Aorta (tissue), 5 donors: ENCODE measurements at regions not wholly inside any gene's neighbourhood (a gene's known extent, or its start where the extent isn't known, plus 50 kb on each side); places are given as distances from the start of the nearest gene placed in this dataset.
A peak's percentile ranks its signal among the peaks of the same experiment; 100 is the strongest.
"Not testable (repeated sequence)": the region's sequence is repeated elsewhere in the genome, so short reads cannot be mapped to it uniquely, and the experiment has no call there.

Experiments
- ATAC-seq: fragments of 200-7000 bp; cut with Tn5 transposase; one replicate; pipeline ENCODE4 v1.9.1; 2022; ENCODE audit warnings: moderate library complexity; ENCODE audit not compliant: low FRiP score
- DNase-seq, 2 donors: peaks; one replicate each; pipeline ENCODE4 v3.0.0-alpha.2; 2020
- H3K27ac ChIP-seq, 2 donors: one replicate each; pipeline ENCODE4 v1.5.1; 2013; ENCODE audit warnings: low read length in 2 of 2, mild to moderate bottlenecking in 2 of 2, moderate library complexity in 2 of 2, control low read depth in 1 of 2, inconsistent platforms in 1 of 2, low read depth in 1 of 2
- H3K27me3 ChIP-seq, 2 donors: one replicate each; pipeline ENCODE4 v1.6.1; 2013; ENCODE audit warnings: control low read depth in 1 of 2, low read length in 1 of 2, mild to moderate bottlenecking in 1 of 2, moderate library complexity in 1 of 2; ENCODE audit not compliant: insufficient read depth in 2 of 2, control insufficient read depth in 1 of 2
- H3K36me3 ChIP-seq, 2 donors: one replicate each; pipeline ENCODE4 v1.6.1; 2013; ENCODE audit warnings: control low read depth in 1 of 2, low read length in 1 of 2, mild to moderate bottlenecking in 1 of 2; ENCODE audit not compliant: insufficient read depth in 2 of 2, control insufficient read depth in 1 of 2
- H3K4me1 ChIP-seq, 2 donors: one replicate each; pipeline ENCODE4 v1.6.1; 2013; ENCODE audit warnings: low read length in 2 of 2, control low read depth in 1 of 2, mild to moderate bottlenecking in 1 of 2, moderate library complexity in 1 of 2; ENCODE audit not compliant: insufficient read depth in 2 of 2, control insufficient read depth in 1 of 2
- H3K4me3 ChIP-seq, 2 donors: one replicate each; pipeline ENCODE4 v1.5.1; 2013; ENCODE audit warnings: low read length in 2 of 2, control low read depth in 1 of 2, mild to moderate bottlenecking in 1 of 2
- H3K9me3 ChIP-seq: one replicate; pipeline ENCODE4 v1.6.1; 2013; ENCODE audit warnings: mild to moderate bottlenecking, low read length; ENCODE audit not compliant: control insufficient read depth
- WGBS, 2 donors: extraction: QIAGEN DNeasy Blood & Tissue Kit; methylation state at CpG; one replicate each; pipeline ENCODE4 v1.1.7; 2013; 5-methylcytosine and 5-hydroxymethylcytosine counted together
- intact Hi-C, 2 donors: fragments of 100-400 bp; cut with DNase I; formaldehyde crosslinking; loops; one replicate each; pipeline versions ENCODE4 v1.14.2 to v1.15.0; 2022
- donor health status: healthy with polysubstance abuse.
- donor health status: Bipolar disorder and iron deficiency.
- donor health status: DM: no; HTN: no; CAD: no.
- donor health status: DM: no; HTN: no; CAD: no.
- donor health status: DM: yes; HTN: yes; CAD: no.

- H3K9me3 ChIP-seq, DNase-seq, H3K27ac ChIP-seq, H3K4me1 ChIP-seq, intact Hi-C loops, ATAC-seq, H3K27me3 ChIP-seq, H3K36me3 ChIP-seq, H3K4me3 ChIP-seq: not testable (repeated sequence)
- WGBS, 2 donors: 87 to 91% methylated on average over 3 of the region's 3 CpGs
Observed at GRCh38 chr1:120561767-120562166, 146.9 kb downstream of the NBPF8 start.

- intact Hi-C loops, H3K27ac ChIP-seq, H3K36me3 ChIP-seq, ATAC-seq, H3K4me3 ChIP-seq, H3K9me3 ChIP-seq, H3K4me1 ChIP-seq, DNase-seq, H3K27me3 ChIP-seq: not testable (repeated sequence)
- WGBS, 2 donors: no CpG with 5 or more reads among the region's 1 CpG
Observed at GRCh38 chr1:120565396-120565795, 150.6 kb downstream of the NBPF8 start.

GRCh38 chr1:120567620-120568019, 152.8 kb downstream of the NBPF8 start:
- H3K27ac ChIP-seq, H3K36me3 ChIP-seq, H3K4me3 ChIP-seq, DNase-seq, H3K9me3 ChIP-seq, H3K27me3 ChIP-seq, intact Hi-C loops, H3K4me1 ChIP-seq: not testable (repeated sequence)
- WGBS, 2 donors: no CpG with 5 or more reads among the region's 3 CpGs
- peak; percentile 74 for ATAC-seq

- H3K27ac ChIP-seq, H3K36me3 ChIP-seq, intact Hi-C loops, H3K4me3 ChIP-seq, H3K27me3 ChIP-seq, H3K9me3 ChIP-seq, DNase-seq, H3K4me1 ChIP-seq, ATAC-seq: not testable (repeated sequence)
- WGBS, 2 donors: no CpG with 5 or more reads among the region's 1 CpG
Observed at GRCh38 chr1:120575201-120575600, 148.5 kb upstream of the NBPF26 start.

- H3K27me3 ChIP-seq, intact Hi-C loops, H3K36me3 ChIP-seq, H3K27ac ChIP-seq, H3K9me3 ChIP-seq, DNase-seq, H3K4me1 ChIP-seq, H3K4me3 ChIP-seq, ATAC-seq: not testable (repeated sequence)
- no CpG with 5 or more reads among the region's 1 CpG for WGBS, 2 donors
Observed at GRCh38 chr1:120582135-120582534, 141.6 kb upstream of the NBPF26 start.

GRCh38 chr1:120586053-120586452, 137.7 kb upstream of the NBPF26 start:
- H3K27me3 ChIP-seq, H3K9me3 ChIP-seq, H3K4me3 ChIP-seq, intact Hi-C loops, ATAC-seq, H3K27ac ChIP-seq, H3K4me1 ChIP-seq, H3K36me3 ChIP-seq, DNase-seq: not testable (repeated sequence)
- no CpG with 5 or more reads among the region's 2 CpGs for WGBS, 2 donors

GRCh38 chr1:120588811-120589210, 134.9 kb upstream of the NBPF26 start:
- H3K27ac ChIP-seq, DNase-seq, H3K9me3 ChIP-seq, H3K4me1 ChIP-seq, intact Hi-C loops, ATAC-seq, H3K36me3 ChIP-seq, H3K4me3 ChIP-seq, H3K27me3 ChIP-seq: not testable (repeated sequence)
- no CpG with 5 or more reads among the region's 1 CpG for WGBS, 2 donors

- H3K4me1 ChIP-seq, H3K9me3 ChIP-seq, H3K27me3 ChIP-seq, H3K36me3 ChIP-seq, H3K4me3 ChIP-seq, intact Hi-C loops, DNase-seq, H3K27ac ChIP-seq, ATAC-seq: not testable (repeated sequence)
- WGBS, 2 donors: 70 to 73% methylated on average over 3 of the region's 4 CpGs
Observed at GRCh38 chr1:120591774-120592173, 132.0 kb upstream of the NBPF26 start.

- intact Hi-C loops, H3K9me3 ChIP-seq, DNase-seq, H3K27me3 ChIP-seq, H3K36me3 ChIP-seq, H3K4me1 ChIP-seq, H3K4me3 ChIP-seq, H3K27ac ChIP-seq: not testable (repeated sequence)
- peak; percentile 90 for ATAC-seq
- no CpG with 5 or more reads among the region's 3 CpGs for WGBS, 2 donors
Observed at GRCh38 chr1:120592943-120593342, 130.8 kb upstream of the NBPF26 start.
